NOMO-1 treated with DMSO at 0.1 percent for 48 hours (cell line): ENCODE measurements at regions not wholly inside any gene's neighbourhood (a gene's known extent, or its start where the extent isn't known, plus 50 kb on each side); places are given as distances from the start of the nearest gene placed in this dataset.

ENCODE experiments used
- DNase-seq: peaks from one replicate; lab custom pipeline; 2025; ENCODE audit not compliant: unreplicated experiment; lab: John Stamatoyannopoulos, UW

GRCh38 chr3:10555263-10555662 lies 49.9 kb upstream of the ATP2B2 start:
- no peak for DNase-seq

GRCh38 chr3:10556312-10556711 lies 50.9 kb upstream of the ATP2B2 start:
- DNase-seq, result no peak

GRCh38 chr3:10557250-10557649 lies 51.9 kb upstream of the ATP2B2 start:
- DNase-seq, result no peak

- peak; percentile 30 for DNase-seq
These were observed 52.5 kb upstream of the ATP2B2 start for GRCh38 chr3:10557781-10558373.

- no peak for DNase-seq
These were observed 53.4 kb upstream of the ATP2B2 start for GRCh38 chr3:10558736-10559135.

- no peak for DNase-seq
These were observed 54.9 kb upstream of the ATP2B2 start for GRCh38 chr3:10560060-10560861.

GRCh38 chr3:10561162-10561945 lies 56.0 kb upstream of the ATP2B2 start:
- DNase-seq, result no peak

- no peak for DNase-seq
These were observed 56.7 kb upstream of the ATP2B2 start for GRCh38 chr3:10561946-10562560.

- DNase-seq, result no peak
These were observed 58.0 kb upstream of the ATP2B2 start for GRCh38 chr3:10563396-10563795.

- DNase-seq, result no peak
These were observed 60.4 kb upstream of the ATP2B2 start for GRCh38 chr3:10565814-10566213.

- no peak for DNase-seq
These were observed 61.1 kb upstream of the ATP2B2 start for GRCh38 chr3:10566451-10566850.

- DNase-seq, result no peak
These were observed 63.2 kb upstream of the ATP2B2 start for GRCh38 chr3:10568549-10568948.

GRCh38 chr3:10570196-10570946 lies 65.0 kb upstream of the ATP2B2 start:
- no peak for DNase-seq

- DNase-seq, result no peak
These were observed 68.8 kb upstream of the ATP2B2 start for GRCh38 chr3:10574101-10574620.

GRCh38 chr3:10575601-10576160 lies 70.3 kb upstream of the ATP2B2 start:
- DNase-seq, result no peak

- DNase-seq, result no peak
These were observed 72.1 kb upstream of the ATP2B2 start for GRCh38 chr3:10577486-10577885.

GRCh38 chr3:10580426-10580825 lies 75.0 kb upstream of the ATP2B2 start:
- DNase-seq, result no peak

- no peak for DNase-seq
These were observed 75.9 kb upstream of the ATP2B2 start for GRCh38 chr3:10581251-10581650.

GRCh38 chr3:10581716-10582115 lies 76.3 kb upstream of the ATP2B2 start:
- DNase-seq, result no peak

GRCh38 chr3:10582733-10583132 lies 77.3 kb upstream of the ATP2B2 start:
- DNase-seq, result no peak
